HG03045 (cell line): ENCODE measurements at regions not wholly inside any gene's neighbourhood (a gene's known extent, or its start where the extent isn't known, plus 50 kb on each side); places are given as distances from the start of the nearest gene placed in this dataset.

Experiments
- ATAC-seq: cut with Tn5 transposase; IDR thresholded peaks from one replicate; pipeline ENCODE4 v1.9.1; 2021; ENCODE audit warnings: mild to moderate bottlenecking, moderate library complexity; ENCODE audit not compliant: unreplicated experiment

- peak; percentile 79 for ATAC-seq
Measured at GRCh38 chr6:2563635-2564034, 187.1 kb downstream of the MYLK4 start.

DNA sequence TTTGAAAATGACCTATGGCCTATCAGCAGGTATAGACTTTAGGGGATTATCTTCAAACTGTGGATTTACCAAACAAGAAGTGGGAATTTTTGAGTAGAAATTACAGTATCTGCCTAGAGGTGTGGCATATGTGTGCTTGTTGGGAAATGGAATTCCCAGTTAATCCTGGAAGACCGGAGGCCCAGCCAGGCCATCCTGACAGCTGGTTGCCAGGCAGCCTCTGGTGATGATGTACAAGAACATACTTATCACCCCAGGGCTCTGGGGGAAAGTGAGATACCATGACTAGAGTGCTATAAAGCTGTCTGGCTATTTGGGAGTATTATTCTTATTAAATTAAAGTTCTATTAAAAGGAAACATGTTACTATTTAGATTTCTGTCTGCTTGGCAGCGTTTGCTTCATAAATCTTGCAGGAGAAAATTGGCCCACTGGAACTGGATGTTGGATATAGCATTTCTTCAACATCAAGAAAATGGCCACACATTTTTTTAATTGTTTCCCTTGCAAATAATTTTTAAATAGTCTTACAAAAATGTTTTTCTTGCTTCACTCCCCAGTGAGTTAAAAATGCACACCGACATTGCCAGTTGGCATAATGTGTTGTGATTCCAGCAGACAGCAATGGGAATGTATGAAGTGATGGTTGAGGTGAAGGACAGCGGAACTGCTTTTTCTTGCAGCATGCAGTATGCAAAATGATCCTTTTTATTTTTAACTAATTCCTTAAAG, 187.8 kb downstream of the MYLK4 start:
- no peak for ATAC-seq

DNA sequence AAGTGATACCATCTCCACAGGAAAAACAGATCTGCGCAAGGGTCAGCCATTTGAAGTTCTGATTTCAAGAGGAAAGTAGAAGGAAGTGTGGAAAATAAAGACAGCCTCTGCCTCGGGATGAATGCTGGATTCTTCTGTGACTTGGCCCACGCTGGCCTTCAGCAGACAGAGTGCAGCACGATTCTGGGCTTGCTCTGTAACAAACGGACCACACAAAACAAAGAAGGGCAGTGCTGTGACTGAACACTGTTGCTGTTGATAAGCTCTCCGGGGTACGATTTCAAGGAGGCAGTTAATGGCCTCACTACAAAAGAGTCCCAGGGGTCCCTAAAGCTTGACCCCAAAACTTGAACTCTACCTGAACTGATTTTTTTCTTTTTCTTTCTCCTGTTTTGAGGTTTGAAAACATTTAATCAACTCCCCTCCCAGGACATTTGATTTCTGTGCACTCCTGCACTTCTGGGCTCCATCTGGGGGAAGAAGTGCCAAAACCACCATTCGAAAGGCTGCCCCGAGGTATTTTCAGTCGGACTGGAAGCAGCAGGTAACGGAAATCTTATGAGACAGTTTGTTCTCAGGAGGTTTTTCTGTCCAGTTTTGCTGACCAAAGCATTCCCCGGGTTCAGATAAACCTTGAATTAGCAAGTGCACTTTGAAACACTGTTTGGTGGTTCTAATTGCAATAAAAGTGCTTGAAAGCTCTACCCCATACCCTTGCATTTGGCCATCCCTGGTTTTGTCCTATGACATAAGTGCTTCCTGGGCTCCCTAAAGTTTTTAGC, 189.6 kb downstream of the MYLK4 start:
- ATAC-seq = no peak

DNA sequence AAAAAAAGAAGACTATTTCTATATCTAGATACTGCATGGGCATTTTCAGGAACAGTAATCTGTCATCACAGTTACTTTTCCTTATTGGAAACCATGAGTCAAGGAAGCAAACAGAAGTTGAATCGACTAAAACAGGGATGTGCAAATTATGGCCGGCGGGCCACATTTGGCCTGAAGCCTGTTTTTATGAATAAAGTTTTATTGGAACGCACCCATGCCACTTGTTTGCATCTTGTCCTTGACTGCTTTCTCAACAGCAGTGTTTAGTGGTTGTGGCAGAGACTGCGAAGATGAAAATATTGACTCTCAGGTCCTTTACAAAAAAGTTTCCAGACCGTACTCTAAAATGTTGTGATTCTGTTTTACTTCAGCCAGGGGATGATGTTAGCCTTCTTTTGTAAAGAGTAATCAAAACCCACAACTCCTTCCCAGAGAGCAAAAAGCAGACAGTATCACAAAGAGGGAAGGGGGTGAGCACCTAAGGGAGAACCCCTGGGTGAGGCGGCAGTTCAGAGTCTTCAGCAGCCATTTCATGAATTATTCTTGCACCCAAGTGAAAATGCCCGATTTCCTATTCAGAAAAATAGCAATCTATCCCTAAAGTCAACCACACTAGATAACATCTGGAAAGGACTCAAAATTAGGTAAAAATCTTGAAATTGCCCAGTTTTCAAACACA, 190.4 kb downstream of the MYLK4 start:
- no peak for ATAC-seq

DNA sequence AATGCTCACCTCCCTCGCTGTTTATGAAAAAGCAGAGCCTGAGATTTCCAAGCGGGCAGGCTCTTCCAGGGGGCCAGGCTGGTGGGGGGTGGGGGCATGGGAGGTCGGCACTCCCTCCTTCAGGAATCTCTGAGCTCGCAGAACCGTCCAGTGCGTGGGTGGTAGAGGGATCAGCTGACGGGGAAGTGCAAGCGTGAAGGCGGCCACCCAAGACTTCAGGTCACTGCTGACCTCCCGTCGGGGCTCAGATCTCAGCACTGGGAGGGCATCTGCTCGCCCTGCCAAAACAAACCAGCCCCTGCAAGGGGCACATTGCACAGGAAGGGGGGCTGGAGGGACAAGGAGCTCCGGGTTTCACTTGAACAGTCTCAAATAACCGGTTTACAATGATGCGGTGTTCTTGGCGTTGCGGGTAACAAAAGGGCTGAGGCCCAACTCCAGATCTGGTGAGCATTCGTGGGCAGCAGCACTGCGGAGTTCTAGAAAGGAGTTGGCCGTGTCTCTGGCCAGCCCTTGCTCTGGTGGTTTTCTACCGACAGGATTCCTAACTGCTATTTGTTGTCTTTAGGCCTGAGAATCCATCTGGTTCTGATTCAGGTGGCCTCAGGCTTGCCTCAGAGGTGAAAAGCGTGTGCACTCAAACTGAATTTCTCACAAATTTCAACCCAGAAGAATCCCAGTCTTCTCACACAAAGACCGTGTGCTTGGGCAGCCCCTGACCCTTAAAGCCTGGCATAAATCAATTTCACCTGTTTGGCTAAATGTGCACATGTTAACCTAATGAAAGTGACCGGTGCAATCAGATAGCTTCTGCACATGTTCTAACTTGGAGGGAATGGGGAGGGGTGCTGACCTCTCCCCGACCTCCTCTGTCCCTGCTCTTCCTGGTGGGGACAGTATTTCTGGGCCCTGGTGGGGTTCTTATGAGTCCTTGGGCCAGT, 191.6 kb downstream of the MYLK4 start:
- ATAC-seq = no peak

GRCh38 chr6:2558098-2558680, 192.5 kb downstream of the MYLK4 start:
- no peak for ATAC-seq

DNA sequence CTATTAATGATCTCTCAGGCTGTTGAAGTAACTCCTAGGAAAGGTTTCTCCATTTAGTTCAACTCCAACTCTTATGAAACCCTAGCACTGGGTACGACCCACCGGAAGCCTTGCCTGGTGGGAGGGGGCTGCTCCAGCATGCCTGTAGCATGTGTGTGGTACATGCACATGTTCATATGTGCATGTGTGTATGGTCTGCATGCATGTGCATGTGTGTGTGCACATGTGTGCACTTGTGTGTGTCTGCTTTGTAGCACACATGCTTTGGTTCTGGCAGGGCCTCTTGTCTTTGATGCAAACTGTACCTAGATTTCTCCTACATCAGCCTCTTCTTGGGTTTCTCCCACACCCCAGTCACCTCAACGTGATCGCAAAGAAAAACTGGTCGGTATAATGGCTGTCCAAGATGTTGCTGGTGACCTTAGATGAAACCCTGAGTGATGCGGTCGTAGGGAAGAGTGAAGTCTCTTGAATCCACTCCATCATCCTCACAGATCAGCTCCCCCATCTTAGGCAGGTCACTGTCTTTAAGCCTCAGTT, 193.5 kb downstream of the MYLK4 start:
- ATAC-seq = no peak

DNA sequence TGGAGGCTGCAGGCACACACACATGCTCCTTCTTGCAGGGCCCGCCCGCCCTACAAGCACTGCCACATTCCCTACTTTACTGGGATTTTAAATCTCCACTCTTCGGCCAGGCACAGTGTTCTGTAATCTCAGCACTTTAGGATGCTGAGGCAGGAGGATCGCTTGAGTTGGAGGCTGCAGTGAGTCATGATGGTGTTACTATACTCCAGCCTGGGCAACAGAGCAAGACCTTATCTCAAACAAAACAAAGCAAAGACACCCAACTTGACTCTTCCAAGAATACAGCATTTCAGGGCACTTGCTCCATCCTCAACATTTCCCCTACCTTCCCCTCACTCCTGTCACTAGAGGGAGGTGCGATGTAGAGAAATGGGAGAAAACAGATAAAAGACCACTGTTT, 194.0 kb downstream of the MYLK4 start:
- no peak for ATAC-seq

- no peak for ATAC-seq
Measured at GRCh38 chr6:2554651-2555260, 196.0 kb downstream of the MYLK4 start.

- no peak for ATAC-seq
Measured at GRCh38 chr6:2552526-2553154, 198.1 kb downstream of the MYLK4 start.

DNA sequence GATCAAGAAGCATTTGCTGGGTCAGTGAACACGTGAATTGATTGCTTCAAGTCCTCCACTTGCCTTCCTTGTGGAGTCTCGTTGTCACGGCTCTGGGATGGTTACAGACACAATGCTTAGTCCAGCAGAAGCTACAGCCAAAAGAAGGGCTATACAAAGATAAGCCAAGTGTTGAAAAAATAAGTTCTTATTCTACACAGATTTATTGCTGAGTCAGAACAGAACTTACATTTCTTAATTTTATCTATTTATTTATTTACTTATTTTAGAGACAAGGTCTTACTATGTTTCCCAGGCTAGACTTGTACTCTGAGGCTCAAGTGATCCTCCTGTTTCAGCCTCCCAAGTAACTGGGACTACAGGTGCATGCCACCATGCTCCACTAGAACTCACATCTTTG, 199.0 kb downstream of the MYLK4 start:
- ATAC-seq = no peak

GRCh38 chr6:2550247-2550646, 200.5 kb downstream of the MYLK4 start:
- ATAC-seq = no peak

DNA sequence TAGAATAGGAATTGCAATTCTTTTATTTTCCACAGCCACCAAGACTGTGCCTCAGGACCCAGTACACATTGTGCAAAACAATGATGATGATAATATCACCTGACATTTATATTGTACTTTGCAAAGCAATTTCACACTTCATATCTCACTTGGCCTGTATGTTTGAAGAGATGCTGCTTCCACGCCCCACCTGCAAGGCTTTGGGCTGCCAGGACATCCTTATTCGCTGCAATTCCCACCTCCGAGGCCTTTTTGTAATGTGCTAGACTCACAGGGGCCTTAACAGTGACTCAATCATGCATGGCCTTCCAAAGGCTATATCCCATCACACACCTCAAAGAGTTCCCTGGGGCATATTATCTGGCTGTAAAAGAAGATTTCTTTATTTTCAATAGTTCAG, 200.9 kb downstream of the MYLK4 start:
- ATAC-seq = no peak

GRCh38 chr6:2547355-2547754, 203.4 kb downstream of the MYLK4 start:
- no peak for ATAC-seq

DNA sequence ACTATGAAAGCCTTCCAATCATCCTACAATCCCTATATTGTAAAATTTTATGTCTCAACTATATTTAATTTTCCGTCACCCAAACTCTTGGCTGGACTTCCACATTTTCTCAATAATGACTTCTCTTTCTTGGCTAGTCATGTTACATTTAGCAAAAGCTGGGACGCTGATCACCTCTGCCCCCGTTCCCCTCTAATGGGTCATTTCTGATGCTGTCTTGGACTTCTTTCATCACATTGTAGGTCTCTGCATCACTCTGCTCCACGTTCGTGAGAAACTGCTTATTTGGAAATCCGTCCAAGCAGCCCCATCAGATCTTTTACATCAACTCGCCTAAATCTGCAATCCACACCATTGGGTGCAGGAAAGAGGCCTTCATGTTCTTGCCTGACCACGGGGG, 203.8 kb downstream of the MYLK4 start:
- ATAC-seq = no peak

DNA sequence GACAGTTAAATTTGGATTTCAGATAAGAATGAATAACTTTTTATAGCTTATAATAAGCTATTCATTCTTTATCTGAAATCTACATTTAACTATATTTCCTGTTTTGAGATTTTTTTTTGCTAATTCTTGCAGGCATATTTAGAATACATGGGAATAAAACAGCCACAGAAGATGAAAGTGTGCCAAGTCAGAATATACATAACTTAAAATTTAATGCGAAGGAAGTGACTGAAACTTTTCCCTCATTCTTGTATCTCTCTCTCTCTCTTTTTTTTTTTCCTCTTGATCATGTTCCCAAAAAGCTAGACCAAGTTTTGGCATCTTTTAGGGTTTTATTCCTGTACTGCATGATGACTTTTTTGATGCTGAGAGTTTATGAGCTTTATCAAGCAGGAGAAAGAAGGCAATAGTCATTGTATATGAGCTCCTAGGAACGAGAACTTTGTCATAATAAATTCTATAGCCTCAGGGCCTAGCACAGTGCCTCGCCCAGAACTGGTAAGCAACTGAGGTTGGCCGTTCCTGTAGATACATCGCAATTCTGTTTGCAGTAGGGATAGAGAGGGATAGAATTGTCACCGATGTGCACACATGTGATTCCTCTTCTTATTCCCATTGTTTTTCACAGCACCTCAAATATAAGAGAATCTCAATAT, 205.2 kb downstream of the MYLK4 start:
- no peak for ATAC-seq

DNA sequence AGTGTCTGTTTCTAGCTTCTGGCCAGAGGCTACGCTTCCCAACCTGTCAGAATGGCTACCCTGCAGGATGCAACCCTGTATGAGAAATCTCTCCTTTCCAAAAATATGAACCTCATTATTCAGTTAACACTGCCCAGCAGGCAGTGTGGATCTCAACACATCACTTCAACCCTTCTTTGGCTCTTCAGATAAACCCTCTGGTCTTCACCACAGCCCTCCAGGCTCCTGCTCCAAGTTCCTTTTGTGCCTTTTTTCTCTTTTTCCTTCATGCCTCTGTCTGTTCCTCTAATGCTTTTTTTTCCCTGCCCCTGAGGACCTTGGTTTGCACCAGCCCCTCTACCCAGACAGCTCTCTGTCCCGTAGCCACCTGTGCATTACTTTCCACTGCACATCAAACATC, 207.4 kb downstream of the MYLK4 start:
- no peak for ATAC-seq

DNA sequence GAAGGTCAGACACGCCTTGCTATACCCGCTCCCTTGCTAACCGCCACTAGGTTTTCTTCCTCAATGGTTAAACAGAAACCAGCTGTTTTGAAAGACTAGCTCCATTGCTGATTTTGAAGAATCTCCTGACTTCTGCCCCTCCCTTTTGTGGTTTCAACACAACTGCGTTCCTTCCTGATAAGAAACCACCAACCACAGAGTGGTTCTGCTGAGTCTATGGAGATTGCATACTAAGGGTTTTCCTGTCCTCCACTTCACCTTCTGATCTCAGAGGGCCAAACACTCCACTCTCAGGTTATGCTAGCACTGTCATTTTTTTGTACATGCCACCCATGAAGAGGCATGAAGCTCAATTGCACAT, 207.9 kb downstream of the MYLK4 start:
- ATAC-seq = no peak
